ENCODE measurements at regions not wholly inside any gene's neighbourhood (a gene's known extent, or its start where the extent isn't known, plus 50 kb on each side); places are given as distances from the start of the nearest gene placed in this dataset.

DNA sequence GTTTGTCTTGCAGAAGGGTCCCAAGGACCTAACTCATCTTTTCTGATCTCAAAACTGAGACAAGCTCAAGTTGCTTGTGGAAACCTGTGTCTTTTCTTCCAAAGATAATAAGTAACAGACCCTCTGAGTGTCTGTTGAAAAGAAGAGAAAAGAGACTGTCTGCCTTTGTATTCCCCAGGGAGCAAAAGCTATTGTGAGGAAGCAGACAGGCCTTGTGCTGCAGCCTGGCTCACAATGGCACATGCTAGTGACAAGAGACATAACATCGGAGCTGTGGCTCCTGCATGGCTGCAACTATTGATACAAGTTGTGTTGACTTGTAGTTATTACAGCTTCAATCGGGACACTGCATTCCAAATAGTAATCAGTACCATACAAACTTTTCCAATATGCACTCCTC lies 202.9 kb downstream of the DKK1 start:
- Histone ChIP-seq H3K27ac (no peak overlapping the region), H3K4me1 (no peaks in the 10 kb centered on the region), H3K27me3 (no peaks in the 10 kb centered on the region), H3K9me3 (peaks cover 0 to 1% (median under 1%) of the 10 kb centered on the region in 4 donors), H3K36me3 (no peaks in the 10 kb centered on the region), H3K4me3 (no peak overlapping the region)
- DNase-seq (no peak), ATAC-seq (ENCODE audit: low FRiP score in 2 of 2) (no peak)
- TF ChIP-seq EP300 (IDR thresholded peaks at IDR 0.05), result no peak
- TF ChIP-seq POLR2A (IDR thresholded peaks at IDR 0.05), result no peak
- TF ChIP-seq, protein P1, sequence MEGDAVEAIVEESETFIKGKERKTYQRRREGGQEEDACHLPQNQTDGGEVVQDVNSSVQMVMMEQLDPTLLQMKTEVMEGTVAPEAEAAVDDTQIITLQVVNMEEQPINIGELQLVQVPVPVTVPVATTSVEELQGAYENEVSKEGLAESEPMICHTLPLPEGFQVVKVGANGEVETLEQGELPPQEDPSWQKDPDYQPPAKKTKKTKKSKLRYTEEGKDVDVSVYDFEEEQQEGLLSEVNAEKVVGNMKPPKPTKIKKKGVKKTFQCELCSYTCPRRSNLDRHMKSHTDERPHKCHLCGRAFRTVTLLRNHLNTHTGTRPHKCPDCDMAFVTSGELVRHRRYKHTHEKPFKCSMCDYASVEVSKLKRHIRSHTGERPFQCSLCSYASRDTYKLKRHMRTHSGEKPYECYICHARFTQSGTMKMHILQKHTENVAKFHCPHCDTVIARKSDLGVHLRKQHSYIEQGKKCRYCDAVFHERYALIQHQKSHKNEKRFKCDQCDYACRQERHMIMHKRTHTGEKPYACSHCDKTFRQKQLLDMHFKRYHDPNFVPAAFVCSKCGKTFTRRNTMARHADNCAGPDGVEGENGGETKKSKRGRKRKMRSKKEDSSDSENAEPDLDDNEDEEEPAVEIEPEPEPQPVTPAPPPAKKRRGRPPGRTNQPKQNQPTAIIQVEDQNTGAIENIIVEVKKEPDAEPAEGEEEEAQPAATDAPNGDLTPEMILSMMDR (IDR thresholded peaks at IDR 0.05), result no peak
- TF ChIP-seq POLR2AphosphoS5 (IDR thresholded peaks at IDR 0.05), result no peak
- WGBS, 2 donors, result 40% methylated on average over 2 of the region's 2 CpGs

GRCh38 chr10:52523696-52524095 lies 209.6 kb downstream of the DKK1 start:
- Histone ChIP-seq H3K4me3 (no peak overlapping the region), H3K9me3 (no peaks in the 10 kb centered on the region), H3K36me3 (no peaks in the 10 kb centered on the region), H3K27me3 (no peaks in the 10 kb centered on the region), H3K4me1 (no peaks in the 10 kb centered on the region), H3K27ac (no peak overlapping the region)
- no peak for ATAC-seq (ENCODE audit: low FRiP score in 2 of 2)
- TF ChIP-seq EP300 (IDR thresholded peaks at IDR 0.05), result no peak
- no peak for TF ChIP-seq POLR2AphosphoS5 (IDR thresholded peaks at IDR 0.05)
- no peak for TF ChIP-seq POLR2A (IDR thresholded peaks at IDR 0.05)
- TF ChIP-seq, protein P1 (IDR thresholded peaks at IDR 0.05), result no peak
- no peak for DNase-seq

DNA sequence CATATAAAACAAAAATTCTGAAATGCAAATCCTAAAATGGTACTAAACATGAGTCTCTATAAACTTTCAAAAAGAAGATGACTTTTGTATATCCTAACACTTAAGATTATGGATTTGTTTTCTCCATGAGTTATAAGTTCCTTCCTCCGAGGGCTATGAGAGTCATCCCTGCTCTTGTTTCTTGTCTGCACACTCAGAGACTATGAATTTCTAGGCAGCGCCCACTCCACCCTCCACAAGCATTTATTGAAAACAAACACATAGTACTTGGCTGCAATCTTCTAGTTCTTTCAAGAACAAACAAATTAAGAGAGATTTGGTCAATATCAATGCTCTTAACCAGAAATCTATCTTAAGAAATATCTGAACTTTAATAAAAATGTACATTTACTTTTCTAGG lies 211.7 kb downstream of the DKK1 start:
- Histone ChIP-seq H3K9me3 (no peaks in the 10 kb centered on the region), H3K4me1 (no peaks in the 10 kb centered on the region), H3K4me3 (no peak overlapping the region), H3K27ac (no peak overlapping the region), H3K36me3 (no peaks in the 10 kb centered on the region), H3K27me3 (no peaks in the 10 kb centered on the region)
- ATAC-seq (ENCODE audit: low FRiP score in 2 of 2) (peak in 1 of 2 donors; percentile 54), DNase-seq (no peak)
- 55 to 68% methylated on average over 2 of the region's 2 CpGs for WGBS, 2 donors
- TF ChIP-seq POLR2A (IDR thresholded peaks at IDR 0.05) (no peak), EP300 (IDR thresholded peaks at IDR 0.05) (no peak), POLR2AphosphoS5 (IDR thresholded peaks at IDR 0.05) (no peak)

GRCh38 chr10:52526251-52526823 lies 212.3 kb downstream of the DKK1 start:
- 18 to 23% methylated on average over 1 of the region's 1 CpG for WGBS, 2 donors
- no peaks in the 10 kb centered on the region for H3K9me3 ChIP-seq
- H3K27me3 ChIP-seq, result no peaks in the 10 kb centered on the region
- DNase-seq (no peak), ATAC-seq (ENCODE audit: low FRiP score in 2 of 2) (no peak)
- no peaks in the 10 kb centered on the region for H3K36me3 ChIP-seq
- H3K4me3 ChIP-seq, result no peak overlapping the region
- TF ChIP-seq, protein P1 (IDR thresholded peaks at IDR 0.05), result no peak
- TF ChIP-seq POLR2A (IDR thresholded peaks at IDR 0.05) (no peak), POLR2AphosphoS5 (IDR thresholded peaks at IDR 0.05) (no peak)
- H3K4me1 ChIP-seq, result no peaks in the 10 kb centered on the region
- no peak overlapping the region for H3K27ac ChIP-seq

DNA sequence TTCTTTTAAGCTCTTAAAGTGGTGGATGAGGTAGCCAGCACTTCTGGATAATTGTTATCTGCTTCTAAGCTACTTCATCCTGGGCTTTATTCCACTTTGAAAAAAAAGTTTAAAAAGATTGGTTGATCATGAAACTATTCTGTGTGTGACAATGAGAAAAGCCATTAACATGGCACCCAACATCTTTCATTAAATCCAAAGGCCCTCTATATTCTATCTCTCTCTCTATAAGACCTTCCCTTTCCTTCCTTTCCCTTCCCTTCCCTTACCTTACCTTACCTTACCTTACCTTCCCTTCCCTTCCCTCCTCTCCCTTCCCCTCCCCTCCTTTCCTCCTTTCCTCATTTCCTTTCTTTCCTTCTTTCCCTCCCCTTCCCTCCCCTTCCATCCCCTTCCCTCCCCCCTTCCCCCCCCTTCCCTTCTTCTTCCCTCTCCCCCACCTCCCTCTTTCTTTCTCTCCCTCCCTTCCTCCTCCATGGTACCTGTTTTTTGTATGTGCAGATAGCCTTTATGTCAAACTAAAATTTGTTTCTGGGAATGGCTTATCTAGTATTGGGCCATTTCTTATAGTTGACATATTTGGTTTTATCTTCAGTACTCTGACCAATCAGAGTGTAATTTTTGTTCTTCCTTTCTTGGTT lies 218.7 kb downstream of the DKK1 start:
- Histone ChIP-seq H3K4me1 (no peaks in the 10 kb centered on the region), H3K27ac (no peak overlapping the region), H3K27me3 (no peaks in the 10 kb centered on the region), H3K36me3 (no peaks in the 10 kb centered on the region), H3K9me3 (no peaks in the 10 kb centered on the region), H3K4me3 (no peak overlapping the region)
- no peak for TF ChIP-seq POLR2AphosphoS5 (IDR thresholded peaks at IDR 0.05)
- TF ChIP-seq, protein P1 (IDR thresholded peaks at IDR 0.05), result no peak
- no peak for TF ChIP-seq EP300 (IDR thresholded peaks at IDR 0.05)
- DNase-seq (no peak), ATAC-seq (ENCODE audit: low FRiP score in 2 of 2) (no peak)

Data from upper lobe of left lung (tissue), 6 donors.